Hepatocyte (in vitro differentiated cells): ENCODE measurements at regions not wholly inside any gene's neighbourhood (a gene's known extent, or its start where the extent isn't known, plus 50 kb on each side); places are given as distances from the start of the nearest gene placed in this dataset.

Source experiments
- DNase-seq: peaks from one replicate; pipeline ENCODE4 v3.0.0-alpha.2; 2016; ENCODE audit warnings: low spot score
- H2AFZ ChIP-seq: fragments of 200-600 bp; sonication (generic); 2 replicates; pipeline ENCODE4 v1.6.0; 2016; ENCODE audit warnings: antibody characterized with exemption, mild to moderate bottlenecking
- H3K27ac ChIP-seq: fragments of 200-600 bp; sonication (generic); 2 replicates; pipeline ENCODE4 v1.5.1; 2016; ENCODE audit warnings: mild to moderate bottlenecking
- H3K27me3 ChIP-seq: fragments of 200-600 bp; sonication (generic); 2 replicates; pipeline ENCODE4 v1.6.1; 2016
- H3K36me3 ChIP-seq: fragments of 200-600 bp; sonication (generic); replicated peaks from 2 replicates; pipeline ENCODE4 v1.5.1; 2016; ENCODE audit warnings: low read depth; ENCODE audit not compliant: insufficient read depth
- H3K4me1 ChIP-seq: fragments of 200-600 bp; sonication (generic); 2 replicates; pipeline ENCODE4 v1.5.1; 2016; ENCODE audit warnings: mild to moderate bottlenecking, moderate library complexity; ENCODE audit not compliant: insufficient read depth
- H3K4me2 ChIP-seq: fragments of 200-600 bp; sonication (generic); 2 replicates; pipeline ENCODE4 v1.6.0; 2016
- H3K4me3 ChIP-seq: fragments of 200-600 bp; sonication (generic); 2 replicates; pipeline ENCODE4 v1.5.1; 2016; ENCODE audit warnings: mild to moderate bottlenecking
- H3K79me2 ChIP-seq: fragments of 200-600 bp; sonication (generic); 2 replicates; pipeline ENCODE4 v1.6.0; 2017; ENCODE audit warnings: mild to moderate bottlenecking
- H3K9me2 ChIP-seq: fragments of 200-600 bp; sonication (generic); replicated peaks from 2 replicates; pipeline ENCODE4 v1.6.0; 2017; ENCODE audit warnings: mild to moderate bottlenecking; ENCODE audit not compliant: insufficient read depth
- H3K9me3 ChIP-seq: fragments of 200-600 bp; sonication (generic); 2 replicates; pipeline ENCODE4 v1.5.1; 2016; ENCODE audit warnings: low read depth, mild to moderate bottlenecking
- H4K20me1 ChIP-seq: fragments of 200-600 bp; sonication (generic); 2 replicates; pipeline ENCODE4 v1.6.0; 2016; ENCODE audit warnings: mild to moderate bottlenecking; ENCODE audit not compliant: insufficient read depth, poor library complexity, severe bottlenecking
- EZH2 ChIP-seq: fragments of 200-600 bp; sonication (generic); IDR thresholded peaks from 2 replicates; pipeline ENCODE4 v1.6.1; 2016; ENCODE audit warnings: antibody characterized with exemption, mild to moderate bottlenecking, borderline replicate concordance
- EZH2phosphoT487 ChIP-seq: fragments of 200-600 bp; sonication (generic); IDR thresholded peaks from one replicate; pipeline ENCODE4 v1.6.1; 2018; ENCODE audit warnings: antibody characterized with exemption, mild to moderate bottlenecking, low read depth, moderate library complexity; ENCODE audit not compliant: unreplicated experiment, severe bottlenecking
- WGBS: methylation state at CpG from one replicate; pipeline ENCODE4 v1.1.6; 2016; ENCODE audit warnings: low lambda C conversion rate; ENCODE audit errors: missing lambda C conversion rate; 5-methylcytosine and 5-hydroxymethylcytosine counted together
- TF ChIP-seq, protein P1 (sequence below): fragments of 200-600 bp; sonication (generic); IDR thresholded peaks from 2 replicates; pipeline ENCODE4 v1.5.1; 2016; ENCODE audit warnings: antibody characterized with exemption, mild to moderate bottlenecking; ENCODE audit not compliant: poor library complexity

DNA sequence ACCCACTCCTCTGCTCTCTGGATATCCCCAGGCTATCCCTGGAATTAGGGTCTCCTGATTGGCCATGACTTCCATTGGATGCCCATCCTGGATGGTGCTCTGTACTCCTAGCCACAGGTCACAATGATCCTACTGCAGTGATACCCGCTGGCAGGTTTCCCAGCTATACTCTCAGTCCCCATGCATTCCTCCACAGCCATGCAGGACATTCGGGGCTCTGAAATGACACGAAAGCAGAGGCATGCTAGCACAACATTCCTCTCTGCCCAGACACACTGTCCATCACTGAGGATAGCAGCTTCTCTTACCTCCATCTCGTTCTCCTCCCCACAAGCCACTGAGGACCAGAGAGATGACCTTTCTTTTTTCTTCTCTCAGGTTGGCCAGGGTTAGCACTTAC lies 51.7 kb upstream of the SPATS2L start:
- Histone ChIP-seq H3K4me1 (peaks cover 18% of the 10 kb centered on the region), H3K36me3 (no peaks in the 10 kb centered on the region), H4K20me1 (no peaks in the 10 kb centered on the region), H3K4me3 (no peak overlapping the region), H3K4me2 (no peak overlapping the region), H3K9me2 (no peaks in the 10 kb centered on the region), H3K27ac (no peak overlapping the region), H3K9me3 (no peaks in the 10 kb centered on the region), H3K79me2 (no peaks in the 10 kb centered on the region), H3K27me3 (no peaks in the 10 kb centered on the region), H2AFZ (no peak overlapping the region)
- no peak for DNase-seq
- WGBS = 90% methylated on average over 4 of the region's 4 CpGs
- TF ChIP-seq EZH2phosphoT487 (no peak), EZH2 (no peak)
- TF ChIP-seq, protein P1, sequence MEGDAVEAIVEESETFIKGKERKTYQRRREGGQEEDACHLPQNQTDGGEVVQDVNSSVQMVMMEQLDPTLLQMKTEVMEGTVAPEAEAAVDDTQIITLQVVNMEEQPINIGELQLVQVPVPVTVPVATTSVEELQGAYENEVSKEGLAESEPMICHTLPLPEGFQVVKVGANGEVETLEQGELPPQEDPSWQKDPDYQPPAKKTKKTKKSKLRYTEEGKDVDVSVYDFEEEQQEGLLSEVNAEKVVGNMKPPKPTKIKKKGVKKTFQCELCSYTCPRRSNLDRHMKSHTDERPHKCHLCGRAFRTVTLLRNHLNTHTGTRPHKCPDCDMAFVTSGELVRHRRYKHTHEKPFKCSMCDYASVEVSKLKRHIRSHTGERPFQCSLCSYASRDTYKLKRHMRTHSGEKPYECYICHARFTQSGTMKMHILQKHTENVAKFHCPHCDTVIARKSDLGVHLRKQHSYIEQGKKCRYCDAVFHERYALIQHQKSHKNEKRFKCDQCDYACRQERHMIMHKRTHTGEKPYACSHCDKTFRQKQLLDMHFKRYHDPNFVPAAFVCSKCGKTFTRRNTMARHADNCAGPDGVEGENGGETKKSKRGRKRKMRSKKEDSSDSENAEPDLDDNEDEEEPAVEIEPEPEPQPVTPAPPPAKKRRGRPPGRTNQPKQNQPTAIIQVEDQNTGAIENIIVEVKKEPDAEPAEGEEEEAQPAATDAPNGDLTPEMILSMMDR = no peak

DNA sequence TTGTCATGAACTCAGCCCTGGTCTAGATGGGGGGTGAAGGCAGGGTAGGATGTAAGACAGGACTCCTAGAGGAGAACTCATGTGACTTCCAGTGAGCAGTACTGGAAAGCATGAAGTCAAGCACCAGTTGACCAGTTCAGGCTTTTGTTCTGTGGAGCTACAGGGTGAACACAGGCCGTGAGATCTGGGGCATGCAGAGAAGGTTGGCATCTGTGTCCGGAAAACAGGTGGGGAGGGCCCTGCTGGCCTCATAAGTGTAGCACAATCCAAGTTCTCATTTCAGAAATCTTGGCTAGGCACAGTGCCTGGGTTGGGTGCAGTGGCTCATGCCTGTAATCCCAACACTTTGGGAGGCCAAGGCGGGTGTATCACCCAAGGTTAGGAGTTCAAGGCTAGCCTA lies 50.9 kb upstream of the SPATS2L start:
- H3K79me2 ChIP-seq = no peaks in the 10 kb centered on the region
- no peak overlapping the region for H3K4me2 ChIP-seq
- no peaks in the 10 kb centered on the region for H3K27me3 ChIP-seq
- H4K20me1 ChIP-seq = no peaks in the 10 kb centered on the region
- H3K4me1 ChIP-seq = peaks cover 18% of the 10 kb centered on the region
- H3K27ac ChIP-seq = no peak overlapping the region
- H3K36me3 ChIP-seq = no peaks in the 10 kb centered on the region
- H3K9me3 ChIP-seq = no peaks in the 10 kb centered on the region
- DNase-seq = no peak
- H3K4me3 ChIP-seq = no peak overlapping the region
- TF ChIP-seq, protein P1 = no peak
- TF ChIP-seq EZH2phosphoT487 (no peak), EZH2 (no peak)
- H3K9me2 ChIP-seq = no peaks in the 10 kb centered on the region
- 98% methylated on average over 3 of the region's 3 CpGs for WGBS
- H2AFZ ChIP-seq = no peak overlapping the region
